ENCODE measurements at regions not wholly inside any gene's neighbourhood (a gene's known extent, or its start where the extent isn't known, plus 50 kb on each side); places are given as distances from the start of the nearest gene placed in this dataset.

GRCh38 chr2:19224486-19224885, 133.9 kb downstream of the OSR1 start:
- TF ChIP-seq HNF4A (CRISPR knock-in tag; IDR thresholded peaks at IDR 0.05) (no peak), XRCC5 (optimal IDR thresholded peaks at IDR 0.05; ENCODE audit: low read length) (no peak), GTF3A (CRISPR knock-in tag; conservative IDR thresholded peaks at IDR 0.05) (no peak), HDAC2 (CRISPR knock-in tag; IDR thresholded peaks at IDR 0.05) (no peak), NFYB (CRISPR knock-in tag; IDR thresholded peaks at IDR 0.05) (no peak), CTCF (CRISPR knock-in tag; IDR thresholded peaks at IDR 0.05) (no peak), CBX5 (CRISPR knock-in tag; IDR thresholded peaks at IDR 0.05; ENCODE audit: borderline replicate concordance) (no peak), NKX3-1 (CRISPR knock-in tag; IDR thresholded peaks at IDR 0.05) (no peak), KDM2A (CRISPR knock-in tag; IDR thresholded peaks at IDR 0.05; ENCODE audit: borderline replicate concordance, low read depth) (no peak), HCFC1 (IDR thresholded peaks at IDR 0.05; ENCODE audit: low read depth, low read length) (no peak)
